Endothelial cell of umbilical vein (primary cell): ENCODE measurements at regions not wholly inside any gene's neighbourhood (a gene's known extent, or its start where the extent isn't known, plus 50 kb on each side); places are given as distances from the start of the nearest gene placed in this dataset.
A peak's percentile ranks its signal among the peaks of the same experiment; 100 is the strongest.

Experiments
- BruUV-seq: library from RNA; stranded (reverse); fragments of 400-500 nt; replicated peaks from 2 replicates; lab custom pipeline; 2021; lab: Mats Ljungman, UMichigan
- CTCF ChIA-PET: fragments of 300-600, 350-600 bp; sonication (Branson Sonifier 250); formaldehyde crosslinking; loops from one replicate; lab custom pipeline; 2021; ENCODE audit warnings: antibody characterized with exemption, inconsistent platforms; lab: Charles Lee
- POLR2A ChIA-PET: fragments of 300-600, 350-600 bp; sonication (Branson Sonifier 250); formaldehyde crosslinking; loops from one replicate; lab custom pipeline; 2021; ENCODE audit warnings: antibody characterized with exemption, inconsistent platforms; lab: Charles Lee
- DNase-seq: peaks from one replicate; pipeline ENCODE4 v3.0.0-alpha.2; 2011; ENCODE audit warnings: low read depth, low spot score
- FAIRE-seq: peaks from 2 replicates; lab custom pipeline; 2011; peaks lifted over from hg19 to GRCh38; lab: Jason Lieb, UNC
- H2AFZ ChIP-seq: 2 replicates; pipeline ENCODE4 v1.6.0; 2012; ENCODE audit warnings: low read depth, low read length, control low read depth, inconsistent platforms
- H3K27ac ChIP-seq: 2 replicates; pipeline ENCODE4 v1.5.1; 2011; ENCODE audit warnings: low read depth, mild to moderate bottlenecking, control low read depth, low read length, moderate library complexity; ENCODE audit not compliant: insufficient read depth
- H3K27me3 ChIP-seq, 2 experiments: 2 replicates each; pipeline versions ENCODE4 v1.6.0 to v1.6.1; 2011; ENCODE audit warnings: low read length in 2 of 2, mixed read lengths in 1 of 2; ENCODE audit not compliant: control insufficient read depth in 2 of 2, insufficient read depth in 2 of 2
- H3K36me3 ChIP-seq, 2 experiments: 2 replicates in 1 of 2; 3 replicates in 1 of 2; pipeline ENCODE4 v1.5.1; 2011; ENCODE audit warnings: low read length in 2 of 2, mild to moderate bottlenecking in 1 of 2, moderate library complexity in 1 of 2; ENCODE audit not compliant: control insufficient read depth in 2 of 2, insufficient read depth in 2 of 2; ENCODE audit errors: extremely low read depth in 1 of 2
- H3K4me1 ChIP-seq: 3 replicates; pipeline ENCODE4 v1.5.1; 2011; ENCODE audit warnings: mild to moderate bottlenecking, low read length; ENCODE audit not compliant: control insufficient read depth, insufficient read depth; ENCODE audit errors: extremely low read depth
- H3K4me2 ChIP-seq: 2 replicates; pipeline ENCODE4 v1.6.1; 2011; ENCODE audit warnings: low read length, control low read depth, mixed read lengths; ENCODE audit not compliant: insufficient read depth
- H3K4me3 ChIP-seq, 3 experiments: fragments of 200-600 bp in 1 of 3; sonication (generic), shearing (Covaris generic) in 1 of 3; replicated peaks in 1 of 3; 2 replicates each; pipeline ENCODE4 v1.5.1; 2011 to 2016; ENCODE audit warnings: control low read depth in 3 of 3, low read length in 3 of 3, mild to moderate bottlenecking in 2 of 3, inconsistent platforms in 1 of 3, low read depth in 1 of 3, moderate library complexity in 1 of 3; ENCODE audit not compliant: insufficient read depth in 1 of 3
- H3K79me2 ChIP-seq: 2 replicates; pipeline ENCODE4 v1.6.0; 2012; ENCODE audit warnings: low read length, inconsistent platforms; ENCODE audit not compliant: control insufficient read depth, insufficient read depth
- H3K9ac ChIP-seq: replicated peaks from 2 replicates; pipeline ENCODE3; 2011; ENCODE audit warnings: low read length, control low read depth; ENCODE audit not compliant: insufficient read depth; ENCODE audit errors: extremely low read depth
- H3K9me1 ChIP-seq: replicated peaks from 3 replicates; pipeline ENCODE4 v1.6.0; 2011; ENCODE audit warnings: mild to moderate bottlenecking, low read length; ENCODE audit not compliant: control insufficient read depth, insufficient read depth; ENCODE audit errors: extremely low read depth
- H3K9me3 ChIP-seq: replicated peaks from 2 replicates; pipeline ENCODE4 v1.5.1; 2012; ENCODE audit warnings: low read length, inconsistent platforms; ENCODE audit not compliant: control insufficient read depth, insufficient read depth
- H4K20me1 ChIP-seq: replicated peaks from 2 replicates; pipeline ENCODE3; 2011; ENCODE audit warnings: mild to moderate bottlenecking, low read length; ENCODE audit not compliant: control insufficient read depth, insufficient read depth; ENCODE audit errors: extremely low read depth
- FOS ChIP-seq: IDR thresholded peaks from 2 replicates; pipeline ENCODE4 v1.6.1; 2011; ENCODE audit warnings: mild to moderate bottlenecking, low read length, moderate library complexity, borderline replicate concordance; ENCODE audit not compliant: insufficient read depth
- GATA2 ChIP-seq: IDR thresholded peaks from 2 replicates; pipeline ENCODE4 v1.7.0; 2011; ENCODE audit warnings: low read depth, mild to moderate bottlenecking, moderate library complexity, mixed read lengths, low read length; ENCODE audit not compliant: insufficient read length, insufficient read depth
- JUN ChIP-seq: IDR thresholded peaks from 2 replicates; pipeline ENCODE4 v1.6.1; 2011; ENCODE audit warnings: borderline replicate concordance, low read depth; ENCODE audit not compliant: insufficient read length, insufficient read depth
- MYC ChIP-seq: IDR thresholded peaks from one replicate; pipeline ENCODE4 v1.6.1; 2011; ENCODE audit warnings: mild to moderate bottlenecking, low read depth, low read length
- POLR2AphosphoS5 ChIP-seq: IDR thresholded peaks from 2 replicates; pipeline ENCODE4 v1.6.1; 2012; ENCODE audit warnings: low read depth, mild to moderate bottlenecking, control low read depth, low read length, moderate library complexity; ENCODE audit not compliant: insufficient read depth
- dilution Hi-C: fragments of 300-500 bp; cut with MboI; formaldehyde crosslinking; loops from one replicate; pipeline ENCODE4 v1.15.0; 2019; ENCODE audit warnings: low sequenced_read_pairs; ENCODE audit not compliant: extremely low pct_ligation_motif_present
- intact Hi-C: fragments of 100-400 bp; cut with micrococcal nuclease; formaldehyde crosslinking; loops from one replicate; pipeline ENCODE4 v1.10.0; 2022
- TF ChIP-seq, protein P1 (sequence below): IDR thresholded peaks from 2 replicates; pipeline ENCODE4 v1.6.1; 2011; ENCODE audit not compliant: insufficient read depth, insufficient read length
- TF ChIP-seq, protein P2 (sequence below), 2 donors: IDR thresholded peaks; 1 replicate in 1 of 2; 2 replicates in 1 of 2; pipeline ENCODE4 v1.5.1; 2011; ENCODE audit warnings: low read length in 2 of 2, mild to moderate bottlenecking in 2 of 2, moderate library complexity in 2 of 2, control low read depth in 1 of 2, inconsistent platforms in 1 of 2, low read depth in 1 of 2; ENCODE audit not compliant: insufficient read depth in 1 of 2; ENCODE audit errors: extremely low read depth in 1 of 2

DNA sequence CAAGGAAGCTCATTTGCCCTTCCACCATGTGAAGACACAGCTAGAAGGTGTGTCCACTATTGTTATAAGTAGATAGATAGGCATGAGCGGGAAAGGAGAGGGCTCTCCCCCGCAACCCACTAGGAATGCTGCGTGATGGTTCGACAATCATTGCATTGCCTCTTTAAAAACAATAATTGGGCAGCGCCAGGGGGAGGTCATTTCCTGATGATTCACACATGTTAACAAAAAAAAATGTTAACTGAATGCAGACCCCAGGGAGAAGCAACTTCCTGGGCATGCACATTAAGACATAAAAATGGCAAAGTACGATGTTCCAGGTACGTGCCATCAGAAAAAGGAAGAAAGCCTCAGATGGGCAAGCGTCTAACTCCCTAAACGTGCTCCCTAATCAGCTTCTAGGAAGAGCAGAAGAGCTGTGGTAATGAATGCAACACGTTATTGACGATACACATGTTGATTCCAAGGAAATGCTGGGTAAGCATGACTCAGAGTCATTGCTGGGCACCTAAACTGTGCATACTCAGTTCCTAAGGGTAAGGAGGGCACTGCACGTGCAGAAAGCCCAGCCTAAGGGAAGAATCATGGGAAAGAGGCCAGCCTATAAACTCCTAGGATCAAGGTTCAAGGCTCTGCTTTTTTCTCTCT lies 113.7 kb downstream of the FAM217A start:
- H3K9me3 ChIP-seq: no peaks in the 10 kb centered on the region
- peak; percentile 88 for FAIRE-seq

More for the DNA sequence above, 113.7 kb downstream of the FAM217A start:
- Histone ChIP-seq H4K20me1 (no peaks in the 10 kb centered on the region), H3K36me3 (no peaks in the 10 kb centered on the region), H2AFZ (peak overlapping the region; percentile 56), H3K9ac (no peak overlapping the region), H3K9me1 (no peaks in the 10 kb centered on the region), H3K27me3 (no peaks in the 10 kb centered on the region), H3K4me2 (peak overlapping the region; percentile 71), H3K27ac (peak overlapping the region; percentile 42), H3K4me1 (peaks cover 18% of the 10 kb centered on the region), H3K4me3 (peak overlapping the region in 1 of 3 experiments; percentile 7), H3K79me2 (no peaks in the 10 kb centered on the region)
- peak; percentile 70 for DNase-seq
- dilution Hi-C loops: no loop called here
- no TSS peak for BruUV-seq
- ChIA-PET POLR2A (no interaction called here), CTCF (interaction anchor here (1.0 to 2.8 kb wide), 4 partner anchors 13 to 116 kb away, joined by 3 to 19 read pairs (median 4); partner anchors contain the start of gene FAM50B)
- TF ChIP-seq GATA2: no peak
- peak; percentile 51 for TF ChIP-seq POLR2AphosphoS5
- TF ChIP-seq MYC: no peak
- peak; percentile 52 for TF ChIP-seq JUN
- TF ChIP-seq, protein P1, sequence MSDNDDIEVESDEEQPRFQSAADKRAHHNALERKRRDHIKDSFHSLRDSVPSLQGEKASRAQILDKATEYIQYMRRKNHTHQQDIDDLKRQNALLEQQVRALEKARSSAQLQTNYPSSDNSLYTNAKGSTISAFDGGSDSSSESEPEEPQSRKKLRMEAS: no peak
- TF ChIP-seq, protein P2, sequence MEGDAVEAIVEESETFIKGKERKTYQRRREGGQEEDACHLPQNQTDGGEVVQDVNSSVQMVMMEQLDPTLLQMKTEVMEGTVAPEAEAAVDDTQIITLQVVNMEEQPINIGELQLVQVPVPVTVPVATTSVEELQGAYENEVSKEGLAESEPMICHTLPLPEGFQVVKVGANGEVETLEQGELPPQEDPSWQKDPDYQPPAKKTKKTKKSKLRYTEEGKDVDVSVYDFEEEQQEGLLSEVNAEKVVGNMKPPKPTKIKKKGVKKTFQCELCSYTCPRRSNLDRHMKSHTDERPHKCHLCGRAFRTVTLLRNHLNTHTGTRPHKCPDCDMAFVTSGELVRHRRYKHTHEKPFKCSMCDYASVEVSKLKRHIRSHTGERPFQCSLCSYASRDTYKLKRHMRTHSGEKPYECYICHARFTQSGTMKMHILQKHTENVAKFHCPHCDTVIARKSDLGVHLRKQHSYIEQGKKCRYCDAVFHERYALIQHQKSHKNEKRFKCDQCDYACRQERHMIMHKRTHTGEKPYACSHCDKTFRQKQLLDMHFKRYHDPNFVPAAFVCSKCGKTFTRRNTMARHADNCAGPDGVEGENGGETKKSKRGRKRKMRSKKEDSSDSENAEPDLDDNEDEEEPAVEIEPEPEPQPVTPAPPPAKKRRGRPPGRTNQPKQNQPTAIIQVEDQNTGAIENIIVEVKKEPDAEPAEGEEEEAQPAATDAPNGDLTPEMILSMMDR (IDR thresholded peaks at IDR 0.05; ENCODE audit: extremely low read depth in 1 of 2, insufficient read depth in 1 of 2, low read depth in 1 of 2, low read length in 2 of 2): no peak
- TF ChIP-seq FOS: peak; percentile 56
- intact Hi-C loops: loop anchor here (1.0 kb wide), 2 partner anchors 13 to 52 kb away; no protein-coding TSS in a partner anchor
